Small intestine (tissue), 7 donors: ENCODE measurements at regions not wholly inside any gene's neighbourhood (a gene's known extent, or its start where the extent isn't known, plus 50 kb on each side); places are given as distances from the start of the nearest gene placed in this dataset.
"Not testable (repeated sequence)": the region's sequence is repeated elsewhere in the genome, so short reads cannot be mapped to it uniquely, and the experiment has no call there.

Experiments used
- DNase-seq, 2 donors: peaks; one replicate each; pipeline versions ENCODE4 v3.0.0 to v3.0.0-alpha.2; 2013
- FAIRE-seq: peaks from 2 replicates; lab custom pipeline; 2012; peaks lifted over from hg19 to GRCh38; lab: Jason Lieb, UNC
- H3K27ac ChIP-seq, 3 donors: one replicate each; pipeline ENCODE4 v1.5.1; 2013; ENCODE audit warnings: low read length in 2 of 3, mild to moderate bottlenecking in 2 of 3, control low read depth in 1 of 3, inconsistent platforms in 1 of 3, low read depth in 1 of 3, moderate library complexity in 1 of 3
- H3K27me3 ChIP-seq, 3 donors: one replicate each; pipeline ENCODE4 v1.6.1; 2013; ENCODE audit warnings: low read length in 3 of 3, inconsistent platforms in 1 of 3; ENCODE audit not compliant: control insufficient read depth in 3 of 3, insufficient read depth in 3 of 3
- H3K36me3 ChIP-seq, 3 donors: one replicate each; pipeline ENCODE4 v1.6.1; 2013; ENCODE audit warnings: low read length in 3 of 3, inconsistent platforms in 1 of 3, low read depth in 1 of 3, mild to moderate bottlenecking in 1 of 3, moderate library complexity in 1 of 3; ENCODE audit not compliant: control insufficient read depth in 3 of 3, insufficient read depth in 2 of 3
- H3K4me1 ChIP-seq, 3 donors: one replicate each; pipeline ENCODE4 v1.6.1; 2013; ENCODE audit warnings: low read length in 2 of 3, inconsistent platforms in 1 of 3, low read depth in 1 of 3, mild to moderate bottlenecking in 1 of 3, moderate library complexity in 1 of 3; ENCODE audit not compliant: control insufficient read depth in 3 of 3, insufficient read depth in 2 of 3
- H3K4me3 ChIP-seq, 3 donors: one replicate each; pipeline ENCODE4 v1.5.1; 2013; ENCODE audit warnings: low read length in 3 of 3, control low read depth in 1 of 3, inconsistent platforms in 1 of 3, low read depth in 1 of 3, mild to moderate bottlenecking in 1 of 3, moderate library complexity in 1 of 3
- H3K9me3 ChIP-seq, 2 donors: one replicate each; pipeline ENCODE4 v1.6.1; 2013; ENCODE audit warnings: low read depth in 1 of 2, low read length in 1 of 2; ENCODE audit not compliant: control insufficient read depth in 2 of 2, insufficient read depth in 1 of 2
- WGBS, 3 donors: extraction: QIAGEN DNeasy Blood & Tissue Kit; methylation state at CpG; one replicate each; pipeline ENCODE4 v1.1.7; 2013; 5-methylcytosine and 5-hydroxymethylcytosine counted together
- donor health status: healthy with polysubstance abuse.
- donor health status: control.
- donor health status: control.
- donor health status: Bipolar disorder and iron deficiency.
- donor health status: healthy.

DNA sequence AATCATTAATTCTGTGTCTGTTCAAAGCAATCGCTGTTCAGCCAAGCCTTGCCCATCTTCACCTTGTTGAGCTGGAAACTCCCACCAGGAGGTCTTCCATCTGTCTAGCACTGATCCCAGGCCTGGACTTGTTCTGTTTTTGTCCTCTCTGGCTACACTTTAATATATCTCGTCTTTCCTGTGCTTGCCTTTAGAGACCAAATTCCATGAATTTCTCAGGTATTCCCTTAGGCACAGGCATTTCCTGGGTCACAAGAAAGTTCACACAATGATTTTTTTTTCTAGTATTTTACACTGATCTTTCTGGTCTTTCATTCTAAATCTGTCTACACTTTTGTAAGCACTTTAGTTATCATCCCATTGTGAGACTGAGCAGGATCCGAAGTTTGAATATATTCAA is 116.4 kb upstream of the CCND2 start:
- DNase-seq (no peak), FAIRE-seq (no peak)
- Histone ChIP-seq H3K4me1 (peaks cover 0 to 3% (median 3%) of the 10 kb centered on the region in 3 donors), H3K4me3 (no peak overlapping the region), H3K27me3 (no peaks in the 10 kb centered on the region), H3K36me3 (no peaks in the 10 kb centered on the region), H3K9me3 (no peaks in the 10 kb centered on the region), H3K27ac (no peak overlapping the region)
- 75 to 88% (median 86%) methylated on average over 3 of the region's 3 CpGs for WGBS, 3 donors

- FAIRE-seq (no peak), DNase-seq (no peak)
- no peaks in the 10 kb centered on the region for H3K27me3 ChIP-seq
- 72 to 94% (median 88%) methylated on average over 2 of the region's 2 CpGs for WGBS, 3 donors
- H3K27ac ChIP-seq, result no peak overlapping the region
- H3K4me3 ChIP-seq, result no peak overlapping the region
- H3K4me1 ChIP-seq, result peaks cover 0 to 3% (median 3%) of the 10 kb centered on the region in 3 donors
- H3K36me3 ChIP-seq, result no peaks in the 10 kb centered on the region
- H3K9me3 ChIP-seq, result no peaks in the 10 kb centered on the region
These were observed 117.2 kb upstream of the CCND2 start for GRCh38 chr12:4156317-4156716.

DNA sequence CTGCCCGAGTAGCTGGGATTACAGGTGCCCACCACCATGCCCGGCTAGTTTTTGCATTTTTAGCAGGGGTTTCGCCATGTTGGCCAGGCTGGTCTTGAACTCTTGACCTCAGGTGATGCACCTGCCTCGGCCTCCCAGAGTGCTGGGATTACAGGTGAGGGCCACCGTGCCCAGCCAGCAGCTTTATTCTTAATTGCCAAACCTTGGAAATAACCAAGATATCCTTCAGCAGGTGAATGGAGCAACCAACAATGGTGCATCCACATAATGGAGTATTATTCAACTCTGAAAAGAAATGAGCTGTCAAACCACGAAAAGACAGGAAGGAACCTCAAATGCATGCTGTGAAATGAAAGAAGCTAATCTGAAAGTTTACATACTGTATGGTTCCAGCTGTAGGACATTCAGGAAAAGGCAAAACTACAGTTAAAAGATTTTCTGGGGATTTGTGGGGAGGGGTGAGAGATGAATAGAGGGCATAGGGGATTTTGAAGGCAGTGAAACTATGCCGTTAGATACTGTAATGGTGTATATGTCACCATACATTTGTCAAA is 118.8 kb upstream of the CCND2 start:
- Histone ChIP-seq H3K9me3 (no peaks in the 10 kb centered on the region), H3K27ac (no peak overlapping the region), H3K4me1 (peaks cover 0 to 3% (median 3%) of the 10 kb centered on the region in 3 donors), H3K27me3 (no peaks in the 10 kb centered on the region), H3K36me3 (no peaks in the 10 kb centered on the region), H3K4me3 (no peak overlapping the region)
- no peak for FAIRE-seq
- WGBS, 3 donors, result 80 to 91% (median 88%) methylated on average over 7 of the region's 7 CpGs
- no peak for DNase-seq

DNA sequence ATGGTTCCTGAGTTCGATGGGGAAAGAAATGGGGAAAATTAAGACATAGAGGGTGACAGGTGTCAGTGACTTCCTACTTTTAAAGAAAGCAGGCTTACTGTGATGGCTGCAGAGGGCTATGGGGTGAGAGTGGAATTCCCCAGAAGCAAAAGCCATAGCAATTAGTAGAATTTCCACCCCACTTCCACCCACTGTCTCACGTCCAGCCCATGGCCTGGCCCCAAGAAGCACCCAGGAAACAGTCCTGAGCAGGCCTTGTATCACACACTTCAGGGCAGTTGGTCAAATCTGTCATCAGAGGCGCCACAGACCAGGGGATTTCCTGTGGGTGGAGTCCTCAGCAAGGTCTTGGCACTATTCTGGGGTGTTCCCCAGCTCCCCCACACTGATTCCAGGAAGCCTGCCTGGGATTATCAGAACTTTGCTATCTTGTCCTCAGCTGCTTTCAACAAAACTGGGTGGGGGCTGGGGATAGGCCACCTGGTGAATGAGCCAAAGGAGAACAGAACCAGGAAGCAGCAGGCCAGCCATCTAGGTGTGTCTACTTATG is 120.1 kb upstream of the CCND2 start:
- FAIRE-seq (no peak), DNase-seq (peak; percentile 48 to 71)
- H3K27me3 ChIP-seq, result no peaks in the 10 kb centered on the region
- no peaks in the 10 kb centered on the region for H3K9me3 ChIP-seq
- WGBS, 3 donors, result 23 to 47% (median 40%) methylated on average over 3 of the region's 3 CpGs
- no peak overlapping the region for H3K4me3 ChIP-seq
- H3K36me3 ChIP-seq, result no peaks in the 10 kb centered on the region
- peaks cover 0 to 3% (median 3%) of the 10 kb centered on the region in 3 donors for H3K4me1 ChIP-seq
- H3K27ac ChIP-seq, result peak overlapping the region in 1 of 3 donors; percentile 78

DNA sequence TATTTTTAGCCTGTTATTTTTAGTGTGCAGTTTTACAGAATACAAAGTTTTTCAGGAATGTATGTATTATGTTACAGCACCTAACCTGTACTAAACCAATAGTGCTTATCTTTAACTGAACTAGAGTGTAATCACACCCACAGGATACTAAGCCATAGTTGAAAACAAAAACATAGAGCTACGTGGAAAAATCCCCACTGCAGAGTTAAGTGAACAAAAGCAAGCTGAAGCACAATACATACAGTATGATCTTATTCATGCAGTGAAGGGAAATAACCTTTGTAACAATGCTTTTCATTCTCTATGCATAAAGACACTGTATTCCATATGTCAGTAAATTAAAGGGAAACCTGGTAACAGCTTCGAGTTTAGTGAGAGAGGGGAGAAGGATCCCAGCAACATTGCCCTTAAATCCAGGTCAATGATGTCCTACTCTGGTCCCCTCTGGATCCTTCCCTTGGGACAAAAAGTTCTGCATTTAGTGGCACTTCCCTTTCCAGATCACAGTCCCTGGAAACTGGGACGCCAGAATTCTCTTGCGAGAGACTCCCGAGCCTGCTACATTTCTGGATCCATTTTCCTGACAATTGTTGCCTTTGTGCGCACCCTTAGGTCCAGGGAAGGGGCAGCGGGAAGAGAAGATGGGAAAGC is 121.3 kb upstream of the CCND2 start:
- no peak overlapping the region for H3K4me3 ChIP-seq
- H3K27me3 ChIP-seq, result no peaks in the 10 kb centered on the region
- WGBS, 3 donors, result 71 to 77% (median 77%) methylated on average over 7 of the region's 7 CpGs
- peaks cover 0 to 3% (median 3%) of the 10 kb centered on the region in 3 donors for H3K4me1 ChIP-seq
- peak overlapping the region in 1 of 3 donors; percentile 39 for H3K27ac ChIP-seq
- no peaks in the 10 kb centered on the region for H3K9me3 ChIP-seq
- FAIRE-seq (no peak), DNase-seq (no peak)
- H3K36me3 ChIP-seq, result no peaks in the 10 kb centered on the region

GRCh38 chr12:4151362-4152121 is 122.0 kb upstream of the CCND2 start:
- H3K27me3 ChIP-seq, result peaks cover 0 to 3% (median 0%) of the 10 kb centered on the region in 3 donors
- DNase-seq, result no peak
- no peak overlapping the region for H3K4me3 ChIP-seq
- H3K9me3 ChIP-seq, result no peaks in the 10 kb centered on the region
- WGBS, 3 donors, result 76 to 88% (median 77%) methylated on average over 4 of the region's 4 CpGs
- no peak overlapping the region for H3K27ac ChIP-seq
- peaks cover 0 to 3% (median 3%) of the 10 kb centered on the region in 3 donors for H3K4me1 ChIP-seq
- H3K36me3 ChIP-seq, result no peaks in the 10 kb centered on the region
- no peak for FAIRE-seq

DNA sequence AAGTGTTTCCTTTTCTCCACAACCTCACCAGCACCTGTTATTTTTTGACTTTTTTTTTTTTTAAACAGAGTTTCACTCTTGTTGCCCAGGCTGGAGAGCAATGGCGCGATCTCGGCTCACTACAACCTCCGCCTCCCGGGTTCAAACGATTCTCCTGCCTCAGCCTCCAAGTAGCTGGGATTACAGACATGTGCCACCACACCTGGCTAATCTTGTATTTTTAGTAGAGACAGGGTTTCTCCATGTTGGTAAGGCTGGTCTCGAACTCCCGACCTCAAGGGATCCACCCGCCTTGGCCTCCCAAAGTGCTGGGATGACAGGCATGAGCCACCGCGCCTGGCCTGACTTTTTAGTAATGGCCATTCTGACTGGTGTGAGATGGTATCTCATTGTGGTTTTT is 123.2 kb upstream of the CCND2 start:
- not testable (repeated sequence) for H3K9me3 ChIP-seq, DNase-seq, H3K27ac ChIP-seq, H3K27me3 ChIP-seq, FAIRE-seq, H3K36me3 ChIP-seq, H3K4me3 ChIP-seq, H3K4me1 ChIP-seq
- 94 to 96% (median 95%) methylated on average over 11 of the region's 11 CpGs for WGBS, 3 donors

DNA sequence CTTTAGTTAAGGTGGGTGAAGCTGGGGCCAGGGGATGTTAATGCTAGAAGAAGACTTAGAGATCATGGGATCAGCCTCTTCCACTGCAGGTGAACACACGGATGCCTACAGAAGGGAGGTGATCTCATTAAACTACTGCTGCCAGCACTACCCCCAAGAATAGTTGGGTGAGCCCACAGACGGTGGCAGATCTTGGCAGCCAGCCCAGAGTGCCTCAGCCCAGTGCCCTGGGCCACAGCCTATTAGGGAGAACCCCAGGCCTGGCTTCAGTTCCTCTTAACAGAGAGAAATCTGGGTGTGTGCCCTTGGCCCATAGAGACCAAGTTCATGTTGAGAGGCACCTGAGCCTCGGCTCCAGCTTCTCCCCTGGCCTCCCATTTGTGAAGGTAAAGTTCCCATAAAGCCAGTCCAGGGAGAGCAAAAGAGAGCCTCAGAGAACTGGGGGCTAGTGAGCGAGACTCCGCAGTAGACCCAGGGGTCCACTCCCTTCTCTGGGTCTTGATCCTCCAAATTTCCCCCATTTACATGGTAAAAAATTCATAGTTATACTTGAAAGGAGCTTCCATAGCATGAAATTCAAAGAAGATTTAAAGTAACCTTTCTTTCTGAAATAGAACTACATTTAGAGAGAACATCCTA is 125.0 kb upstream of the CCND2 start:
- no peak for FAIRE-seq

More for the DNA sequence above, 125.0 kb upstream of the CCND2 start:
- Histone ChIP-seq H3K9me3 (peaks cover 0 to 3% of the 10 kb centered on the region in 2 donors), H3K27me3 (peaks cover 0 to 10% (median 0%) of the 10 kb centered on the region in 3 donors), H3K4me3 (no peak overlapping the region), H3K27ac (peak overlapping the region in 1 of 3 donors; percentile 70), H3K4me1 (no peaks in the 10 kb centered on the region), H3K36me3 (no peaks in the 10 kb centered on the region)
- DNase-seq, result peak in 1 of 2 donors; percentile 84
- 43 to 57% (median 52%) methylated on average over 5 of the region's 5 CpGs for WGBS, 3 donors
